ENCODE measurements at regions not wholly inside any gene's neighbourhood (a gene's known extent, or its start where the extent isn't known, plus 50 kb on each side); places are given as distances from the start of the nearest gene placed in this dataset.
"Not testable (repeated sequence)": the region's sequence is repeated elsewhere in the genome, so short reads cannot be mapped to it uniquely, and the experiment has no call there.

- no peak for TF ChIP-seq ZFX (IDR thresholded peaks at IDR 0.05)
- no peak for TF ChIP-seq CTCF (conservative IDR thresholded peaks at IDR 0.05)
- no peak overlapping the region for H3K27ac ChIP-seq
These were observed 384.1 kb upstream of the KIAA1217 start for GRCh38 chr10:23824822-23825221.

GRCh38 chr10:23826421-23826820 is 382.5 kb upstream of the KIAA1217 start:
- no peak for TF ChIP-seq ZFX (IDR thresholded peaks at IDR 0.05)
- no peak for TF ChIP-seq CTCF (conservative IDR thresholded peaks at IDR 0.05)
- H3K27ac ChIP-seq, result no peak overlapping the region

- no peak overlapping the region for H3K27ac ChIP-seq
- TF ChIP-seq CTCF (conservative IDR thresholded peaks at IDR 0.05) (no peak), ZFX (IDR thresholded peaks at IDR 0.05) (no peak)
These were observed 379.4 kb upstream of the KIAA1217 start for GRCh38 chr10:23829556-23829955.

GRCh38 chr10:23834091-23834490 is 374.8 kb upstream of the KIAA1217 start:
- TF ChIP-seq CTCF (conservative IDR thresholded peaks at IDR 0.05) (no peak), ZFX (IDR thresholded peaks at IDR 0.05) (no peak)
- no peak overlapping the region for H3K27ac ChIP-seq

- no peak for TF ChIP-seq ZFX (IDR thresholded peaks at IDR 0.05)
- no peak overlapping the region for H3K27ac ChIP-seq
These were observed 358.3 kb upstream of the KIAA1217 start for GRCh38 chr10:23850631-23851030.

GRCh38 chr10:23859598-23859997 is 349.3 kb upstream of the KIAA1217 start:
- H3K27ac ChIP-seq, result no peak overlapping the region
- no peak for TF ChIP-seq CTCF (conservative IDR thresholded peaks at IDR 0.05)
- no peak for TF ChIP-seq ZFX (IDR thresholded peaks at IDR 0.05)

GRCh38 chr10:23864631-23865147 is 344.2 kb upstream of the KIAA1217 start:
- no peak for TF ChIP-seq ZFX (IDR thresholded peaks at IDR 0.05)
- H3K27ac ChIP-seq, result no peak overlapping the region

- not testable (repeated sequence) for H3K27ac ChIP-seq
These were observed 342.0 kb upstream of the KIAA1217 start for GRCh38 chr10:23866985-23867384.

- H3K27ac ChIP-seq, result peak overlapping the region; percentile 28; the same call in 1 of the 2 replicates
- no peak for TF ChIP-seq ZFX (IDR thresholded peaks at IDR 0.05)
- TF ChIP-seq CTCF (conservative IDR thresholded peaks at IDR 0.05), result no peak
These were observed 340.8 kb upstream of the KIAA1217 start for GRCh38 chr10:23868121-23868520.

Measured in C4-2B (cell line).